ENCODE measurements at regions not wholly inside any gene's neighbourhood (a gene's known extent, or its start where the extent isn't known, plus 50 kb on each side); places are given as distances from the start of the nearest gene placed in this dataset.

- no peaks in the 10 kb centered on the region for H3K9me3 ChIP-seq
- WGBS (ENCODE audit: missing lambda C conversion rate) = 62% methylated on average over 3 of the region's 3 CpGs
- no peak overlapping the region for H3K4me2 ChIP-seq
- FAIRE-seq (no peak), DNase-seq (ENCODE audit: low read depth in 1 of 2, low spot score in 1 of 2) (no peak), ATAC-seq (no peak)
- ChIA-PET POLR2A (no interaction called here), CTCF (no interaction called here)
- H3K27ac ChIP-seq = no peak overlapping the region
- H3K4me3 ChIP-seq = no peak overlapping the region
- no peak for TF ChIP-seq MYC (IDR thresholded peaks at IDR 0.05; ENCODE audit: borderline replicate concordance, low read length)
- no peak for TF ChIP-seq MAFK (IDR thresholded peaks at IDR 0.05; ENCODE audit: partially characterized antibody)
- no peak for TF ChIP-seq ZC3H11A (IDR thresholded peaks at IDR 0.05)
- no peak for TF ChIP-seq HES2 (IDR thresholded peaks at IDR 0.05)
- TF ChIP-seq ZSCAN20 (CRISPR knock-in tag; IDR thresholded peaks at IDR 0.05) = no peak
- no peak for TF ChIP-seq RNF2 (IDR thresholded peaks at IDR 0.05; ENCODE audit: borderline replicate concordance, low read depth)
- TF ChIP-seq KDM1A (IDR thresholded peaks at IDR 0.05; ENCODE audit: low read depth) = no peak
- no peak for TF ChIP-seq PHF8 (IDR thresholded peaks at IDR 0.05; ENCODE audit: borderline replicate concordance, low read depth)
- no peak for TF ChIP-seq NFE2L2 (conservative IDR thresholded peaks at IDR 0.05; ENCODE audit: low read length)
- no peaks in the 10 kb centered on the region for H3K4me1 ChIP-seq
Measured at GRCh38 chr6:155584006-155584405, 128.4 kb upstream of the NOX3 start.

GRCh38 chr6:155582016-155582991 is 126.7 kb upstream of the NOX3 start:
- CTCF ChIA-PET = interaction anchor here (1.0 kb wide), 1 partner anchor 202 kb away, joined by 4 read pairs; no protein-coding TSS in a partner anchor

More at GRCh38 chr6:155582016-155582991, 126.7 kb upstream of the NOX3 start:
- no peak for TF ChIP-seq RFX5 (IDR thresholded peaks at IDR 0.05)
- TF ChIP-seq MAZ (IDR thresholded peaks at IDR 0.05; ENCODE audit: borderline replicate concordance, low read depth, low read length) = no peak
- TF ChIP-seq HES2 (IDR thresholded peaks at IDR 0.05) = no peak
- no peak for TF ChIP-seq TP53 (CRISPR knock-in tag; IDR thresholded peaks at IDR 0.05)
- no peak for TF ChIP-seq HMGXB4 (CRISPR knock-in tag; IDR thresholded peaks at IDR 0.05; ENCODE audit: borderline replicate concordance)
- TF ChIP-seq EP300 (IDR thresholded peaks at IDR 0.05) = no peak
- no peak for TF ChIP-seq EHF (CRISPR knock-in tag; IDR thresholded peaks at IDR 0.05)
- no peak for TF ChIP-seq ESRRA (IDR thresholded peaks at IDR 0.05; ENCODE audit: borderline replicate concordance, low read length)
- no peak for TF ChIP-seq CTCF (IDR thresholded peaks at IDR 0.05)
- TF ChIP-seq NPAS2 (CRISPR knock-in tag; IDR thresholded peaks at IDR 0.05; ENCODE audit: borderline replicate concordance) = no peak
- no peak for TF ChIP-seq FOSB (CRISPR knock-in tag; IDR thresholded peaks at IDR 0.05)
- no peak for TF ChIP-seq MAX (IDR thresholded peaks at IDR 0.05)
- TF ChIP-seq CHD2 (IDR thresholded peaks at IDR 0.05; ENCODE audit: low read length, partially characterized antibody) = no peak
- TF ChIP-seq SMC3 (IDR thresholded peaks at IDR 0.05) = no peak
- no peak for DNase-seq (ENCODE audit: low read depth in 1 of 2, low spot score in 1 of 2)
- Histone ChIP-seq H3K4me2 (no peak overlapping the region), H3K27ac (no peak overlapping the region), H3K9me3 (no peaks in the 10 kb centered on the region), H3K4me3 (no peak overlapping the region), H3K4me1 (no peaks in the 10 kb centered on the region)
- POLR2A ChIA-PET = no interaction called here
- no peak for ATAC-seq
- 46% methylated on average over 8 of the region's 9 CpGs for WGBS (ENCODE audit: missing lambda C conversion rate)
- FAIRE-seq = no peak

Measured in A549 (cell line).